ENCODE measurements at regions not wholly inside any gene's neighbourhood (a gene's known extent, or its start where the extent isn't known, plus 50 kb on each side); places are given as distances from the start of the nearest gene placed in this dataset.

GRCh38 chr14:66111891-66112290 is 374.3 kb upstream of the CCDC196 start:
- Histone ChIP-seq H3K9me3 (no peaks in the 10 kb centered on the region), H3K4me3 (no peak overlapping the region), H3K27me3 (no peaks in the 10 kb centered on the region), H3K4me1 (no peaks in the 10 kb centered on the region), H3K36me3 (no peaks in the 10 kb centered on the region), H3K27ac (no peak overlapping the region)
- intact Hi-C loops (cut with DNase I) = no loop called here
- no peak for DNase-seq
- 79 to 93% (median 86%) methylated on average over 6 of the region's 6 CpGs for WGBS, 4 donors
- no peak for ATAC-seq
- TF ChIP-seq CTCF (IDR thresholded peaks at IDR 0.05) (no peak), POLR2A (IDR thresholded peaks at IDR 0.05) (no peak)

GRCh38 chr14:66114071-66114470 is 372.1 kb upstream of the CCDC196 start:
- Histone ChIP-seq H3K27ac (no peak overlapping the region), H3K4me3 (no peak overlapping the region), H3K4me1 (no peaks in the 10 kb centered on the region), H3K9me3 (no peaks in the 10 kb centered on the region), H3K27me3 (no peaks in the 10 kb centered on the region), H3K36me3 (no peaks in the 10 kb centered on the region)
- WGBS, 4 donors = 62 to 76% (median 66%) methylated on average over 3 of the region's 3 CpGs
- no peak for ATAC-seq
- intact Hi-C loops (cut with DNase I) = no loop called here
- no peak for DNase-seq
- TF ChIP-seq CTCF (IDR thresholded peaks at IDR 0.05) = no peak
- no peak for TF ChIP-seq POLR2A (IDR thresholded peaks at IDR 0.05)

- ATAC-seq (no peak), DNase-seq (no peak)
- 84 to 88% (median 85%) methylated on average over 8 of the region's 8 CpGs for WGBS, 4 donors
- intact Hi-C loops (cut with DNase I) = loop anchor here in 1 of 10 donors (5.0 kb wide), 1 partner anchor 139 kb away; no protein-coding TSS in a partner anchor
- Histone ChIP-seq H3K4me1 (no peaks in the 10 kb centered on the region), H3K27ac (no peak overlapping the region), H3K36me3 (no peaks in the 10 kb centered on the region), H3K9me3 (no peaks in the 10 kb centered on the region), H3K27me3 (no peaks in the 10 kb centered on the region), H3K4me3 (no peak overlapping the region)
- no peak for TF ChIP-seq POLR2A (IDR thresholded peaks at IDR 0.05)
- TF ChIP-seq CTCF (IDR thresholded peaks at IDR 0.05) = no peak
Measured at GRCh38 chr14:66115740-66116502, 370.2 kb upstream of the CCDC196 start.

GRCh38 chr14:66116732-66117131 is 369.4 kb upstream of the CCDC196 start:
- Histone ChIP-seq H3K27me3 (no peaks in the 10 kb centered on the region), H3K9me3 (no peaks in the 10 kb centered on the region), H3K36me3 (no peaks in the 10 kb centered on the region), H3K4me3 (no peak overlapping the region), H3K27ac (no peak overlapping the region), H3K4me1 (no peaks in the 10 kb centered on the region)
- no peak for DNase-seq
- intact Hi-C loops (cut with DNase I) = loop anchor here in 1 of 10 donors (5.0 kb wide), 1 partner anchor 139 kb away; no protein-coding TSS in a partner anchor
- no peak for ATAC-seq
- no peak for TF ChIP-seq POLR2A (IDR thresholded peaks at IDR 0.05)
- no peak for TF ChIP-seq CTCF (IDR thresholded peaks at IDR 0.05)
- 80 to 85% (median 83%) methylated on average over 4 of the region's 4 CpGs for WGBS, 4 donors
